Osteocyte (in vitro differentiated cells): ENCODE measurements at regions not wholly inside any gene's neighbourhood (a gene's known extent, or its start where the extent isn't known, plus 50 kb on each side); places are given as distances from the start of the nearest gene placed in this dataset.
"Not testable (repeated sequence)": the region's sequence is repeated elsewhere in the genome, so short reads cannot be mapped to it uniquely, and the experiment has no call there.

Source experiments
- DNase-seq: peaks from one replicate; pipeline ENCODE4 v3.0.0; 2021; ENCODE audit warnings: mixed read lengths; ENCODE audit not compliant: unreplicated experiment; ENCODE audit errors: extremely low spot score
- H3K27ac Mint-ChIP-seq: one replicate; pipeline ENCODE4 v1.8.0; 2021; ENCODE audit warnings: mild to moderate bottlenecking, mixed read lengths; ENCODE audit not compliant: unreplicated experiment
- H3K27me3 Mint-ChIP-seq: one replicate; pipeline ENCODE4 v1.8.0; 2021; ENCODE audit warnings: mixed read lengths; ENCODE audit not compliant: unreplicated experiment
- H3K36me3 Mint-ChIP-seq: one replicate; pipeline ENCODE4 v1.8.0; 2021; ENCODE audit warnings: mixed read lengths; ENCODE audit not compliant: unreplicated experiment
- H3K4me1 Mint-ChIP-seq: one replicate; pipeline ENCODE4 v1.8.0; 2021; ENCODE audit warnings: mixed read lengths; ENCODE audit not compliant: unreplicated experiment
- H3K4me3 Mint-ChIP-seq: one replicate; pipeline ENCODE4 v1.8.0; 2021; ENCODE audit warnings: mild to moderate bottlenecking, moderate library complexity, mixed read lengths; ENCODE audit not compliant: unreplicated experiment
- H3K9me3 Mint-ChIP-seq: one replicate; pipeline ENCODE4 v1.8.0; 2021; ENCODE audit warnings: mixed read lengths; ENCODE audit not compliant: unreplicated experiment
- TF ChIP-seq, protein P1 (sequence below): fragments of 200-600 bp; sonication (generic); IDR thresholded peaks from 2 replicates; pipeline ENCODE4 v1.5.0; 2021; ENCODE audit warnings: antibody characterized with exemption, mild to moderate bottlenecking, moderate library complexity

DNA sequence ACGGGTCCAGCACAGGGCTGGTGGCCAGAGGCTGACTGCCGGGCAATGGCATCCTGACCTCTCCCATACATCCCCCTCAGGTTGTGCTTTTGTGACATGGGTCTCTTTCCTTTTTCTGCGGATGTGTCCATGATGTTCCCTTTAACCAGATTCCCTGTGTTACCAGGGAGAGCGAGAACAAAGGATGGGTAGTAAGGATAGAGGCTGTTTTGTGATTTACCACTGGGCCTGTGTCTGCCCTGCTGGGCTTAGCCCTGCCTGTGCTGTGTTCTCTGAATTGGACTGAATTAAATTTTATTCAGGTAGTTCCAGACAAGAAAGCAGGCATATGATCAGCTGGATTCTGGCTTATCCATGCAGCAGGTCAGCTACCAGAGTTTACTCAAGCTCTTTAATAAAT is 301.6 kb downstream of the RWDD3 start:
- DNase-seq: no peak
- Mint-ChIP-seq H3K4me1 (no peaks in the 10 kb centered on the region), H3K9me3 (peaks cover 4% of the 10 kb centered on the region), H3K27me3 (no peaks in the 10 kb centered on the region), H3K4me3 (no peak overlapping the region), H3K36me3 (no peaks in the 10 kb centered on the region), H3K27ac (no peak overlapping the region)
- TF ChIP-seq, protein P1, sequence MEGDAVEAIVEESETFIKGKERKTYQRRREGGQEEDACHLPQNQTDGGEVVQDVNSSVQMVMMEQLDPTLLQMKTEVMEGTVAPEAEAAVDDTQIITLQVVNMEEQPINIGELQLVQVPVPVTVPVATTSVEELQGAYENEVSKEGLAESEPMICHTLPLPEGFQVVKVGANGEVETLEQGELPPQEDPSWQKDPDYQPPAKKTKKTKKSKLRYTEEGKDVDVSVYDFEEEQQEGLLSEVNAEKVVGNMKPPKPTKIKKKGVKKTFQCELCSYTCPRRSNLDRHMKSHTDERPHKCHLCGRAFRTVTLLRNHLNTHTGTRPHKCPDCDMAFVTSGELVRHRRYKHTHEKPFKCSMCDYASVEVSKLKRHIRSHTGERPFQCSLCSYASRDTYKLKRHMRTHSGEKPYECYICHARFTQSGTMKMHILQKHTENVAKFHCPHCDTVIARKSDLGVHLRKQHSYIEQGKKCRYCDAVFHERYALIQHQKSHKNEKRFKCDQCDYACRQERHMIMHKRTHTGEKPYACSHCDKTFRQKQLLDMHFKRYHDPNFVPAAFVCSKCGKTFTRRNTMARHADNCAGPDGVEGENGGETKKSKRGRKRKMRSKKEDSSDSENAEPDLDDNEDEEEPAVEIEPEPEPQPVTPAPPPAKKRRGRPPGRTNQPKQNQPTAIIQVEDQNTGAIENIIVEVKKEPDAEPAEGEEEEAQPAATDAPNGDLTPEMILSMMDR: no peak

- TF ChIP-seq, protein P1: no peak
- Mint-ChIP-seq H3K27ac (no peak overlapping the region), H3K27me3 (no peaks in the 10 kb centered on the region), H3K4me1 (no peaks in the 10 kb centered on the region), H3K9me3 (peaks cover 4% of the 10 kb centered on the region), H3K4me3 (no peak overlapping the region), H3K36me3 (no peaks in the 10 kb centered on the region)
- no peak for DNase-seq
These were observed 302.5 kb downstream of the RWDD3 start for GRCh38 chr1:95536501-95536900.

GRCh38 chr1:95537176-95537575 is 303.2 kb downstream of the RWDD3 start:
- H3K4me3 Mint-ChIP-seq: no peak overlapping the region
- TF ChIP-seq, protein P1: no peak
- DNase-seq: no peak
- no peaks in the 10 kb centered on the region for H3K27me3 Mint-ChIP-seq
- no peaks in the 10 kb centered on the region for H3K4me1 Mint-ChIP-seq
- H3K27ac Mint-ChIP-seq: no peak overlapping the region
- no peaks in the 10 kb centered on the region for H3K36me3 Mint-ChIP-seq
- H3K9me3 Mint-ChIP-seq: peaks cover 4% of the 10 kb centered on the region

DNA sequence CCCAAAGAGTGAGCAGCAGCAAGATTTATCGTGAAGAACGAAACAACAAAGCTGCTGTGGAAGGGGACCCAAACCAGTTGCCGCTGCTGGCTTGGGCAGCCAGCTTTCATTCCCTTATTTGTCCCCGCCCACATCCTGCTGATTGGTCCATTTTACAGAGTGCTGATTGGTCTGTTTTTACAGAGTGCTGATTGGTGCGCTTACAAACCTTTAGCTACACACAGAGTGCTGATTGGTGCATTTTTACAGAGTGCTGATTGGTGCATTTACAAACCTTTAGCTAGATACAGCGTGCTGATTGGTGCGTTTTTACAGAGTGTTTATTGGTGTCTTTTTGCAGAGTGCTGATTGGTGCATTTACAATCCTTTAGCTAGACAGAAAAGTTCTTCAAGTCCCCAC is 304.2 kb downstream of the RWDD3 start:
- not testable (repeated sequence) for H3K9me3 Mint-ChIP-seq, H3K27ac Mint-ChIP-seq, H3K4me1 Mint-ChIP-seq, H3K27me3 Mint-ChIP-seq, H3K4me3 Mint-ChIP-seq, H3K36me3 Mint-ChIP-seq, DNase-seq

- H3K27me3 Mint-ChIP-seq: no peaks in the 10 kb centered on the region
- H3K9me3 Mint-ChIP-seq: no peaks in the 10 kb centered on the region
- H3K4me3 Mint-ChIP-seq: no peak overlapping the region
- H3K4me1 Mint-ChIP-seq: no peaks in the 10 kb centered on the region
- DNase-seq: no peak
- H3K36me3 Mint-ChIP-seq: no peaks in the 10 kb centered on the region
- TF ChIP-seq, protein P1: no peak
- no peak overlapping the region for H3K27ac Mint-ChIP-seq
These were observed 308.9 kb downstream of the RWDD3 start for GRCh38 chr1:95542936-95543335.

DNA sequence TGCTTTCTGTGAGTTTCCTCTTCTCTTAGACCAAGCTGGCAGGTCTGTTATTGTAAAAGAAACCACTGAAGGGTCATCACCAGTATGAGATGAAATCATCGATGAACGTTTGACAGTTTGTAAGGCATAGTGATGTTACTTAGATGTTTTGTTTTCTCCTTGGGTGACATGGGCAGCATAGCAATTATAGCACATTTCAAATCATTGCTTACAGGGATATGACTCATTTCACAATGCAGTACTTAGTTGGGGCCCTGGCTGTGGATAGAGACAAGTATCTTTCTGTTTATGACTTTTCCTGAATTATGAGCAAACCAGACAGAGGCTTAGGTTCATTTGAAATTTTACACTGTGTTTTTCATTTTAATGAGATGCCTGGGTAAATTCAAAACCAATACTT is 313.0 kb downstream of the RWDD3 start:
- H3K9me3 Mint-ChIP-seq: no peaks in the 10 kb centered on the region
- no peak overlapping the region for H3K27ac Mint-ChIP-seq
- peaks cover 5% of the 10 kb centered on the region for H3K27me3 Mint-ChIP-seq
- no peak overlapping the region for H3K4me3 Mint-ChIP-seq
- H3K36me3 Mint-ChIP-seq: no peaks in the 10 kb centered on the region
- H3K4me1 Mint-ChIP-seq: no peaks in the 10 kb centered on the region
- no peak for DNase-seq
- TF ChIP-seq, protein P1: no peak
